IPS-15b (cell line): ENCODE measurements at regions not wholly inside any gene's neighbourhood (a gene's known extent, or its start where the extent isn't known, plus 50 kb on each side); places are given as distances from the start of the nearest gene placed in this dataset.

Source experiments
- H3K27me3 ChIP-seq: one replicate; pipeline ENCODE4 v1.6.1; 2013; ENCODE audit warnings: low read length; ENCODE audit not compliant: control insufficient read depth, insufficient read depth
- H3K36me3 ChIP-seq: one replicate; pipeline ENCODE4 v1.6.1; 2013; ENCODE audit warnings: low read length; ENCODE audit not compliant: control insufficient read depth, insufficient read depth
- H3K4me1 ChIP-seq: one replicate; pipeline ENCODE4 v1.6.1; 2013; ENCODE audit warnings: mild to moderate bottlenecking, low read length; ENCODE audit not compliant: control insufficient read depth, insufficient read depth
- H3K4me3 ChIP-seq: one replicate; pipeline ENCODE4 v1.5.1; 2013; ENCODE audit warnings: low read depth, low read length
- H3K9ac ChIP-seq: one replicate; pipeline ENCODE4 v1.6.1; 2013; ENCODE audit warnings: low read depth, mild to moderate bottlenecking, low read length
- H3K9me3 ChIP-seq: one replicate; pipeline ENCODE4 v1.6.1; 2013; ENCODE audit warnings: mild to moderate bottlenecking, low read length; ENCODE audit not compliant: control insufficient read depth, insufficient read depth

DNA sequence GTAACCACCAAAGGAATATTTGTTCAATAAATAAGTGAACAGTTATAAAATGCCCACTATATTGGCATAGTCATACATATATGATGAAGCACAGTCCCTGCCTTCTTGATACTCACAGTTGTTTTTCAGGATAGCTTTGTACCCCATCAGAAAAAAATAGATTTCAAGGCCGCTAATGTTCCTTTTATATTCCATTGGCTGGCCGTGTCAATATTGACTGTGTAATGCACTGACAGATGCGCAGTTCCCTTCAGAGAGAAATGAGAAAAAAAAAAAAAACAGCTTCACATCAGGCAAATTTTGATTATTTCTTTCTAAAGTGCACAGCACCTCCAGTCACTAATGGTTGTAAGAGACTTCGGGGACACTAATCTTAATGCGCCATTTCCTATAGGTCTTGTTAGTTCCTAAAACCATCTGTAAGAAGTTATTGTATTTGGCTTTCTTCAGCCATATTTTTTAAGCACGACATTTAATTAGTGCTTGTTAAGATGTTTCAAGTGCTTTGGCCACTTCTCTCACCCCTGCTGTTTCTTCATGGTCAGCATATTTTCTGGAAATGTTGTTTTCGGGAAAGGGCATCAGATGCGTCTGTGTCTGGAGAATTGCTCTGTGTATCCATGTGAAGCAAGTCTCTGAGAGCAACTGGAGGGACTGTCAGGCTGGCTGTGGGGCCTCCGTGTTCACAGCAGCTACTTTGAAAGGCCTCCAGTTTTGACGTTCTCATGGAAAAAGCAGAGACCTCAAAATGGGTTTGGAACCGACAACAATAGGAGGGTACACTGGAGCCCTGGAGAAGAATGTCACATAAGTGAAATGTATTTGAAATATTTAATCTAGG lies 378.3 kb downstream of the MTX2 start:
- no peak overlapping the region for H3K9ac ChIP-seq
- H3K27me3 ChIP-seq: peaks cover 7% of the 10 kb centered on the region
- peaks cover 13% of the 10 kb centered on the region for H3K4me1 ChIP-seq
- no peaks in the 10 kb centered on the region for H3K36me3 ChIP-seq
- no peaks in the 10 kb centered on the region for H3K9me3 ChIP-seq
- H3K4me3 ChIP-seq: no peak overlapping the region

DNA sequence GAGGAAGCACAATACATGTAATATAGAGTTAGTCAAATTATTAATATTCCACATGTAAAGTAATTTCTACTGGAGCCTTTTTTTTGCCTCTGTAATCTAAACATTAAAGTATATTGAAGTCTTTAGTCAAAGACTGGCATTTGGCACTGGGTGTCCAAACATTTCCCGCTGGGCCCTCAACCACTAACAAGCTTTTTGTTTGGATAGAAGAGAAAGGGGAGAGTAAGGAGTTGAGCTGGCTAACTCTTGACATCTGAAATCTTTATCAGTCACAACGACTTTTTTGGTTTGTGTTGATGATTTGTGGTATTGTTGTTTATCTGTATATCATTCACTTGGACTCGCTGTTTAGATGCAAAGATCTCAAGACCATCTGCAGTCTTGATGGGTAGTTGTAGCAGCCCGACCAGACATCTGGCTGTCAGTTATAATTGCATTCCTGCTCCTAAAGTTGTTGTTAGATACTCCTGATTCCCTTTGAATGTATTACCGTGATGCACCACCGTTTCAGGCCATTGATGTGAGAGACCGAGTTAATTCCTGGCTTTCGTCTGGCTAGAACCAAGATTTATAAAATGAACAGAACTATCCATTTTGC lies 379.6 kb downstream of the MTX2 start:
- Histone ChIP-seq H3K9ac (no peak overlapping the region), H3K4me1 (peaks cover 17% of the 10 kb centered on the region), H3K27me3 (peaks cover 7% of the 10 kb centered on the region), H3K9me3 (no peaks in the 10 kb centered on the region), H3K36me3 (no peaks in the 10 kb centered on the region), H3K4me3 (no peak overlapping the region)

DNA sequence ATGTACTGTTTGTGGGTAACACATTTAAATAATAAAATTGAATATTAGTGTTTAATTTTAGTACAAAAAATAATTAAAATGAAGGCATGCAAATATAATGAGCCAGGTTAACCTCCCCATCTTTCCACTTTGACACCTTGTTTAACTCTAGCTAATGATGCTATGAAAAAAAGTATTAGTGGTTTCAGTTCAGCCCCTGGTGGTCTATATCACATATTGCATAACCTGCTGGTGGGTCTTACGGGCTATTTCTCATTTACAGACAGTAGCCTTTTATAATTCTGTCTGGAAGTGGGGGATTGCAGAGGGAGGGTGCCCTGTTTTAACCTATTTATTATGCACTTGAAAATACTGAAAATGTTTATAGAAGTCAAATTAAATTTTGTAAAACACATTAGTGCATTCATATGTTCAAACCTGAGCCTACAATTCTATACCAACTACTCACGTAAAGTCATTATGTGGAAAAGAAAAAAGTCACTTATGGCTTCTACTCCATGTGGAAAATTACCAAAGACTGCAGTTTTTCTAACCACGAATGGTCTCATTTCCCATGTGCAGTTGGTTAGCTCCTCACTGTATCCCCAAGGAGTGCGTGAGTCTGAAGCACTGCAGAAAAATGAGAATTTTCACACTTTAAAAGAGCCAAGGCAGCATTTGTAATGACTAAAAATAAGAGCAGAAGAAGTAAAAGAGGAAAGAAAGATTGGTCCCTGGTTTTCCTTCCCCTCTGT lies 381.0 kb downstream of the MTX2 start:
- no peak overlapping the region for H3K9ac ChIP-seq
- H3K27me3 ChIP-seq: peaks cover 5% of the 10 kb centered on the region
- H3K4me3 ChIP-seq: no peak overlapping the region
- no peaks in the 10 kb centered on the region for H3K9me3 ChIP-seq
- peaks cover 17% of the 10 kb centered on the region for H3K4me1 ChIP-seq
- H3K36me3 ChIP-seq: no peaks in the 10 kb centered on the region

DNA sequence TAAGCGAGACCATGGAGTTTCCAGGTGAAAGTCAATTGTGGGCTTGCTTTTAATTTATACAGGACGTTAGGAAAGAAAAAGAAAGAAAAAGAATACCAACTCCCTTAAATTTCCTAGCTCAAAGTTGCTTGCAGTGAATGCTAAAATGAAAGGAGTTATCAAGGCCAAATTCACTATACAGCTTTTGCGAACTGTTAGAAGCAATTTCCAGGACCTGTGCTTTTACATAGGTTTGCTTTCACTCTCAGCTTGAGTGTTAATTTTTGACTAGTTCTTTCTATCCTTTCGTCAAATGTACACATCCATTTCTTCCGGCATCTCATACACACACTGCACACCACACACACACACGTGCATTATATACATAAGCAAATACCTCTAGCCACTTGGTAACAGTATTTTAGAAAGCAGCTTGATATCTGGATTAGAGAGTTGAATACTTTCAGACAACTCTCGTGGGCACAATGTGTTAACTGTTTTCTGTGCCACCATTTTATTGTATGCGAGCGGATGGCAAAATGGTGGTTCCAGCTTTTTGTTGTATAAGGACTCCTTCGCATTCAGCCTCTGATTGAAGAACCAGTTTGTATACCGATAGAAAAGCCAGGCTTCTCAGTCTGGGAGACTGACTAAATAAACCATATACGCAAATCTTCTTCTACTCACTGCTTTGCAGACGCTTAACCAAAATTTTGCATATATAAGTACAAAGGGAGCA lies 381.8 kb downstream of the MTX2 start:
- Histone ChIP-seq H3K36me3 (no peaks in the 10 kb centered on the region), H3K27me3 (peaks cover 2% of the 10 kb centered on the region), H3K9ac (no peak overlapping the region), H3K4me3 (no peak overlapping the region), H3K4me1 (peaks cover 12% of the 10 kb centered on the region), H3K9me3 (no peaks in the 10 kb centered on the region)

DNA sequence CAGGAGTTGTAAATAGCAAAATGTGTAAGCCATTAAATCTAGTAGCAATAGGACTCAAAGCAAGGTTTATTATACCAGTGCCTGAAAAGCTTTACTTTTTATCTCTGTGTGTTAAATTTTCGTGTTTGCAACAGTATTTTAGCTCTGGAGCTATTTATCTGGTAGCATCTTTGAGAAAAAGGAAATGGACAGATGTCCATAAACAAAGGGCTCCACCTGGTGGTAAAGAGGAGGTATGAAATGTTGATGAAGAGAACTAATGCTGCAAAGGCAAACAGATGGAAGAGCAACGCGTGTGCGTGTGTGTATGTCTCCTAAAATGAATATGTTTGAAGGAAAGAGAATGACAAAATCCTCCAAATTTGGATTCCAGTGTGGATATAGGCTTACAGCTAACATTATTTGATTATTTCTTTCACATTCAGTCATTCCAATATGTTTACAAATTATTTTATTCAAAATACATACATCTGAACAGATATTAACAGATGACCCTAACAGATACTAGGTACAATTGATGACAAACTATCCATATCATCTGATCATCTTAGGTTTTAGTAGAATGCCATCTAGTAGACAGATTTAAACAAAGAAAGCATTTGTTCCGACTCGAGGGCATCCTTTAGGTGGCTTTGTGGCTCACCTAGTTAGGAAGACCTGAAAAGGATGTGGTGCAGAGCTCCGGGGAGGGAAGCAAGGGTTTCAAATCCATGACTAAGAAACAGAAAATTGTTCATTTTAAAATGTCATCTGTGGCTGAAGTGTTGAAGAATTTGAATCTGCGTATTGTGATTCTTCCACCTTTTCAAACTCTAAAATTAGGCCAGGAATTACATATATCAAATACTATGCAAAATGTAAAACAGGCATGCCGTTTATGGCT lies 383.3 kb downstream of the MTX2 start:
- Histone ChIP-seq H3K27me3 (peaks cover 3% of the 10 kb centered on the region), H3K4me1 (peaks cover 7% of the 10 kb centered on the region), H3K36me3 (no peaks in the 10 kb centered on the region), H3K9ac (no peak overlapping the region), H3K4me3 (no peak overlapping the region), H3K9me3 (no peaks in the 10 kb centered on the region)

DNA sequence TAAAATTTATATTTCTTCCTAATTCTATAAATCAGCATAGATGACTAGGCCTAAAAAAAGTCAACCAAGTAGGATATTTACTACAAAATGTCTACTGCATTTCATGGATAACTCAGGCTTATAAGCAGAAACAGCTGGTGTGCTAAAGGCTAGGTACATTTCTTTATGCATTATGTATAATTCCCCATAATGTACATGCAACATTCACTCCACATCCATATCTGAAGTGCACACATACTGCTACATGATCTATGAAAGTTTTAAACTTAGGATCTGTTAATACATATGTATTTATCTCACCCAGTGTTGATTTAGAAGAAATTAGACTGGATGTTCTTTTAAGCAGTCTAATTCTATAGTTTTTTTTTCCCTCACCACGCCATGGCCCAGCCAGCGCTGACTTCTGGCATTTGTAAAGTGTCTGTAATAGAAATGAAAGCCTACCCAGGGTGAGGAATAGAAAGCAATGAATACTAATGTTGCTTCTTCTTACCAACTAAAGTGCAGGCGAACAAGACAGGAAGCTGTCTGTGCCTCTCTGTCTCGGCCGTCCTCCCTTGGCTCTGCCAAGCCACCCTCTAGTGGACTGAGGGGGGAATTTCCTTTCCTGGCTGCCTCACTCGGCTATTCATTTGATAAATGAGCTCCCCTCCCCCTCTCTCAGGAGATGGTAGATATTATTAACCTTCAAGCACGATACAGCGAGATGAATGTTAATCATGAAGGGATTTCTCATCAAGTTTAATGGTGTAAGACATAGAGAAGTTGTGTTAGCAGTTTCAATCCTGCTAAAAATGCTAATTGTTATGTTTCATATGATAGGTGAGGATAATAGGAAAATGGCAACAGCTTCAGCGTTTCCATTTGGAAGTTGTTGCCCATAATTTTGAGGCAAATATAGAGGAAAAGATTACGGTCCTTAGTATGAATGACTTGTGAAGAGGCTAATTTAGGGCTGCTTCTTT lies 384.5 kb downstream of the MTX2 start:
- H3K4me3 ChIP-seq: no peak overlapping the region

DNA sequence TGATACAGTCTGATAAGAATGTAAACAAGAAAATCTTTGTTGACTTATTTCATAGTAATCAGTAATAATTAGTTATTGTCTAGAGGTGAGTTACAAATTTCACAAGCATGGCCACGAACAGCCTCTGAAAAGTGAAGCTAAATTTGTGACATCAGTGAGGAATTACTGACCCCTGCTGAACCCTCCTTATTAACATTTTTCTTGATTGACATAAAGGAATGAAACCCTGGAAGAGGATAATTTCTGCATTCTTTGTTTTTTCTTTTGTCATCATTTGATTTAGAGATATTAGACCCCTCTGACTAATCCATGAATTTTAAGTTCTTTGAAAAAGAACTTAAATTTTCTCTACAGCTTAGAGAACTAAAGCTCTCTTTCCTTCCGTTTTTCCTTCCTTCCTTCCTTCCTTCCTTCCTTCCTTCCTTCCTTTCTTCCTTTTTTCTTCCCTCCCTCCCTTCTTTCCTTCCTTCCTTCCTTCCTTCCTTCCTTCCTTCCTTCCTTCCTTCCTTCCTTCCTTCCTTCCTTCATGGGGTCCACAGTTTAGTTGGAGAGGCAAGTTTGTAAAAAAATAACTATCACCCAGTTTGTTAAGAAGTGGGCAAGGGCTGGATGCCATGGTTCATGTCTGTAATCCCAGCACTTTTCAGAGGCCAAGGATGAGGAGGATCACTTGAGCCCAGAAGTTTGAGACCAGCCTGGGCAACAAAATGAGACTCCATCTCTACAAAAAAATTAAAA lies 387.0 kb downstream of the MTX2 start:
- Histone ChIP-seq H3K36me3 (no peaks in the 10 kb centered on the region), H3K4me1 (peaks cover 7% of the 10 kb centered on the region), H3K27me3 (peaks cover 19% of the 10 kb centered on the region), H3K9me3 (no peaks in the 10 kb centered on the region), H3K9ac (no peak overlapping the region), H3K4me3 (no peak overlapping the region)

More for the DNA sequence above, 384.5 kb downstream of the MTX2 start:
- no peak overlapping the region for H3K9ac ChIP-seq
- H3K36me3 ChIP-seq: no peaks in the 10 kb centered on the region
- peaks cover 7% of the 10 kb centered on the region for H3K4me1 ChIP-seq
- H3K27me3 ChIP-seq: peaks cover 8% of the 10 kb centered on the region
- no peaks in the 10 kb centered on the region for H3K9me3 ChIP-seq

DNA sequence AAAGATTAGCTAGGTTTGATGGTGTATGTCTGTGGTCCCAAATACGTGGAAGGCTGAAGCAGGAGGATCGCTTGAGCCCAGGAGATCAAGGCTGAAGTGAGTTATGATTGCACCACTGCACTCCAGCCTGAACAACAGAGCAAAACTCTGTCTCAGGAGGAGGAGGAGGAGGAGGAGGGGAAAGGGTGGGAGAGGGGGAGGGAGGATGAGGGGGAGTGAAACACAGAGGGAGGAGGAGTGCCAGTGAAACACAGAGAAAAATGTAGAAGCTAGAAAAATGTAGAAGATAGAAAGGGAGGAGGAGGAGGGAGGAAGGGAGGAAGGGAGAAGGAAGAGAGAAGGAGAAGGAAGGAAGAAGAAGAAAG lies 387.5 kb downstream of the MTX2 start:
- Histone ChIP-seq H3K4me1 (peaks cover 7% of the 10 kb centered on the region), H3K9me3 (no peaks in the 10 kb centered on the region), H3K36me3 (no peaks in the 10 kb centered on the region), H3K27me3 (peaks cover 24% of the 10 kb centered on the region), H3K4me3 (no peak overlapping the region), H3K9ac (no peak overlapping the region)

DNA sequence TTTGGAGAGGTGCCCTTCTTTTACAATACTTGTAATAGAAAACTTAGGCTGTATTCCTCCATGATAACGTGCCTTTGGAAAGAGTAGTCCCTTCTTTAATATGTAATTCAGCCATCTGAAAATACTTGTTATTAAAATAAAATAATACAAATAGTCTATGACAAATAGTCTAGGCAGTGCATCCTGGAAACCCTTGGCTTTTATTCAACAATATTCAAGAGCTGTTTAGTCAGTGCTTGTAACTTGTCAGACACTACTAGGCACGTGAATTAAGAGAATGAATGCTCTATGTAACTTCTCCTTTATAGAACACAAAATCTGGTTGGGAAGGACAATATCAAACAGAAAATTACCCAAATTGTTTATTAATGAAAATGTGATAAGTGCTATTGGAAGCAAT lies 388.2 kb downstream of the MTX2 start:
- no peaks in the 10 kb centered on the region for H3K36me3 ChIP-seq
- H3K27me3 ChIP-seq: peaks cover 31% of the 10 kb centered on the region
- H3K4me1 ChIP-seq: peaks cover 7% of the 10 kb centered on the region
- no peak overlapping the region for H3K4me3 ChIP-seq
- H3K9me3 ChIP-seq: no peaks in the 10 kb centered on the region
- H3K9ac ChIP-seq: no peak overlapping the region

DNA sequence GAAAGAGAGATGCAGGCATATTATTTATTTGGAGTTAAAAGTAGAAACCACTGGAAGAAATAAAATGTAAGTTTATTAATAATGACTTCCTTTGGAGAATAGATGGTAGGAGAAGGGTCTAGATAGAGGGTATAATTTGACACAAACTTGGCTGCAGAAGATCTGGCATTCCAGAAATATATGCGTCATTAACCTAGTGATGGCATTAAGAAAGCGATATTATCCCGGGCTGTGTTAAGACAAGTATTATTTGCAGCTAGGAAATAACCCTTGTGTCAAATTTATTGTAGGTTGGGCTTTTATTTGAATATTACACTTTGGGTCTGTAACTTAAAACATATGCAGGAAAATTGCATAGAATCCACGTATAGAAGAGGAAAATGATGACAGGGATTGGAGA lies 389.5 kb downstream of the MTX2 start:
- Histone ChIP-seq H3K27me3 (peaks cover 44% of the 10 kb centered on the region), H3K4me1 (peaks cover 4% of the 10 kb centered on the region), H3K9ac (no peak overlapping the region), H3K9me3 (no peaks in the 10 kb centered on the region), H3K36me3 (no peaks in the 10 kb centered on the region), H3K4me3 (no peak overlapping the region)
